HG02884 (cell line): ENCODE measurements at regions not wholly inside any gene's neighbourhood (a gene's known extent, or its start where the extent isn't known, plus 50 kb on each side); places are given as distances from the start of the nearest gene placed in this dataset.

Source experiments
- ATAC-seq: cut with Tn5 transposase; IDR thresholded peaks from one replicate; pipeline ENCODE4 v1.9.1; 2021; ENCODE audit warnings: mild to moderate bottlenecking, moderate library complexity; ENCODE audit not compliant: unreplicated experiment

- ATAC-seq, result no peak
Measured at GRCh38 chr2:216287251-216287650, 85.0 kb downstream of the MARCHF4 start.

- no peak for ATAC-seq
Measured at GRCh38 chr2:216286616-216287231, 85.6 kb downstream of the MARCHF4 start.

- no peak for ATAC-seq
Measured at GRCh38 chr2:216285701-216286100, 86.6 kb downstream of the MARCHF4 start.

- ATAC-seq, result no peak
Measured at GRCh38 chr2:216284708-216285107, 87.6 kb downstream of the MARCHF4 start.

- peak; percentile 91 for ATAC-seq
Measured at GRCh38 chr2:216283038-216283900, 89.0 kb downstream of the MARCHF4 start.

- ATAC-seq, result no peak
Measured at GRCh38 chr2:216281876-216282275, 90.4 kb downstream of the MARCHF4 start.

- ATAC-seq, result no peak
Measured at GRCh38 chr2:216281316-216281715, 91.0 kb downstream of the MARCHF4 start.

- ATAC-seq, result no peak
Measured at GRCh38 chr2:216279459-216279858, 92.8 kb downstream of the MARCHF4 start.

- no peak for ATAC-seq
Measured at GRCh38 chr2:216279031-216279430, 93.3 kb downstream of the MARCHF4 start.

GRCh38 chr2:216275890-216276289, 96.4 kb downstream of the MARCHF4 start:
- ATAC-seq, result no peak

- ATAC-seq, result no peak
Measured at GRCh38 chr2:216274194-216274840, 98.0 kb downstream of the MARCHF4 start.

GRCh38 chr2:216261042-216261537, 111.2 kb downstream of the MARCHF4 start:
- no peak for ATAC-seq

- no peak for ATAC-seq
Measured at GRCh38 chr2:216260629-216261028, 111.7 kb downstream of the MARCHF4 start.

- ATAC-seq, result no peak
Measured at GRCh38 chr2:216259081-216259480, 113.2 kb downstream of the MARCHF4 start.

- no peak for ATAC-seq
Measured at GRCh38 chr2:216257089-216257488, 115.2 kb downstream of the MARCHF4 start.
